Activated naive CD4-positive, alpha-beta T cell treated with anti-CD3 and anti-CD28 coated beads for 36 hours (primary cell): ENCODE measurements at regions not wholly inside any gene's neighbourhood (a gene's known extent, or its start where the extent isn't known, plus 50 kb on each side); places are given as distances from the start of the nearest gene placed in this dataset.
"Not testable (repeated sequence)": the region's sequence is repeated elsewhere in the genome, so short reads cannot be mapped to it uniquely, and the experiment has no call there.

Experiments
- CTCF ChIA-PET: fragments of 350-600 bp; sonication (Branson Sonifier 250); formaldehyde crosslinking; loops from one replicate; lab custom pipeline; 2021; ENCODE audit warnings: antibody characterized with exemption; lab: Charles Lee
- DNase-seq: peaks from one replicate; pipeline ENCODE4 v3.0.0-alpha.2; 2020
- H3K27ac Mint-ChIP-seq: one replicate; pipeline ENCODE4 v1.8.0; 2021; ENCODE audit warnings: mild to moderate bottlenecking, mixed read lengths
- H3K27me3 Mint-ChIP-seq: one replicate; pipeline ENCODE4 v1.8.0; 2021; ENCODE audit warnings: low read depth, mixed read lengths
- H3K36me3 Mint-ChIP-seq: one replicate; pipeline ENCODE4 v1.8.0; 2021; ENCODE audit warnings: low read depth, mixed read lengths
- H3K4me1 Mint-ChIP-seq: one replicate; pipeline ENCODE4 v1.8.0; 2021; ENCODE audit warnings: low read depth, mixed read lengths
- H3K4me3 Mint-ChIP-seq: one replicate; pipeline ENCODE4 v1.8.0; 2021; ENCODE audit warnings: mild to moderate bottlenecking, moderate library complexity, mixed read lengths
- H3K9me3 Mint-ChIP-seq: one replicate; pipeline ENCODE4 v1.8.0; 2021; ENCODE audit warnings: mixed read lengths
- intact Hi-C: fragments of 100-400 bp; cut with micrococcal nuclease; formaldehyde crosslinking; loops from one replicate; pipeline ENCODE4 v1.15.1; 2023

- intact Hi-C loops, H3K9me3 Mint-ChIP-seq, CTCF ChIA-PET, H3K27ac Mint-ChIP-seq, DNase-seq, H3K27me3 Mint-ChIP-seq, H3K4me3 Mint-ChIP-seq, H3K4me1 Mint-ChIP-seq, H3K36me3 Mint-ChIP-seq: not testable (repeated sequence)
Observed at GRCh38 chr15:93343402-93343801, 254.4 kb upstream of the RGMA start.

GRCh38 chr15:93341164-93341563 is 252.2 kb upstream of the RGMA start:
- H3K4me3 Mint-ChIP-seq, result no peak overlapping the region
- intact Hi-C loops, result no loop called here
- H3K9me3 Mint-ChIP-seq, result no peaks in the 10 kb centered on the region
- CTCF ChIA-PET, result no interaction called here
- DNase-seq, result no peak
- H3K27ac Mint-ChIP-seq, result no peak overlapping the region
- H3K27me3 Mint-ChIP-seq, result peaks cover 6% of the 10 kb centered on the region
- no peaks in the 10 kb centered on the region for H3K4me1 Mint-ChIP-seq
- no peaks in the 10 kb centered on the region for H3K36me3 Mint-ChIP-seq

GRCh38 chr15:93340406-93340805 is 251.4 kb upstream of the RGMA start:
- intact Hi-C loops, result no loop called here
- no peak for DNase-seq
- peaks cover 9% of the 10 kb centered on the region for H3K27me3 Mint-ChIP-seq
- CTCF ChIA-PET, result no interaction called here
- no peaks in the 10 kb centered on the region for H3K4me1 Mint-ChIP-seq
- no peak overlapping the region for H3K4me3 Mint-ChIP-seq
- H3K27ac Mint-ChIP-seq, result no peak overlapping the region
- H3K9me3 Mint-ChIP-seq, result no peaks in the 10 kb centered on the region
- no peaks in the 10 kb centered on the region for H3K36me3 Mint-ChIP-seq

- DNase-seq, result no peak
- intact Hi-C loops, result loop anchor here (5.0 kb wide), 1 partner anchor 246 kb away; the partner anchor contains the start of gene RGMA
- CTCF ChIA-PET, result no interaction called here
- Mint-ChIP-seq H3K4me1 (no peaks in the 10 kb centered on the region), H3K9me3 (no peaks in the 10 kb centered on the region), H3K27ac (no peak overlapping the region), H3K27me3 (peaks cover 35% of the 10 kb centered on the region), H3K4me3 (no peak overlapping the region), H3K36me3 (no peaks in the 10 kb centered on the region)
Observed at GRCh38 chr15:93333796-93334195, 244.8 kb upstream of the RGMA start.

GRCh38 chr15:93333126-93333525 is 244.1 kb upstream of the RGMA start:
- CTCF ChIA-PET, H3K4me1 Mint-ChIP-seq, H3K4me3 Mint-ChIP-seq, H3K27ac Mint-ChIP-seq, DNase-seq, H3K9me3 Mint-ChIP-seq, H3K36me3 Mint-ChIP-seq: not testable (repeated sequence)
- peaks cover 33% of the 10 kb centered on the region for H3K27me3 Mint-ChIP-seq
- intact Hi-C loops, result loop anchor here (5.0 kb wide), 1 partner anchor 246 kb away; the partner anchor contains the start of gene RGMA

GRCh38 chr15:93332168-93332553 is 243.2 kb upstream of the RGMA start:
- Mint-ChIP-seq H3K4me3 (no peak overlapping the region), H3K9me3 (no peaks in the 10 kb centered on the region), H3K27ac (no peak overlapping the region), H3K4me1 (no peaks in the 10 kb centered on the region), H3K36me3 (no peaks in the 10 kb centered on the region), H3K27me3 (peaks cover 31% of the 10 kb centered on the region)
- CTCF ChIA-PET, result no interaction called here
- intact Hi-C loops, result loop anchor here (5.0 kb wide), 1 partner anchor 245 kb away; the partner anchor contains the start of gene RGMA
- DNase-seq, result no peak

GRCh38 chr15:93331545-93332167 is 242.6 kb upstream of the RGMA start:
- Mint-ChIP-seq H3K4me3 (no peak overlapping the region), H3K36me3 (no peaks in the 10 kb centered on the region), H3K9me3 (no peaks in the 10 kb centered on the region), H3K27ac (no peak overlapping the region), H3K27me3 (peaks cover 31% of the 10 kb centered on the region), H3K4me1 (no peaks in the 10 kb centered on the region)
- CTCF ChIA-PET, result no interaction called here
- no peak for DNase-seq
- intact Hi-C loops, result loop anchor here (5.0 kb wide), 1 partner anchor 244 kb away; the partner anchor contains the start of gene RGMA

GRCh38 chr15:93330912-93331544 is 242.0 kb upstream of the RGMA start:
- H3K4me1 Mint-ChIP-seq, result no peaks in the 10 kb centered on the region
- no peaks in the 10 kb centered on the region for H3K36me3 Mint-ChIP-seq
- H3K4me3 Mint-ChIP-seq, result no peak overlapping the region
- intact Hi-C loops, result loop anchor here (5.0 kb wide), 1 partner anchor 244 kb away; the partner anchor contains the start of gene RGMA
- no peak overlapping the region for H3K27ac Mint-ChIP-seq
- CTCF ChIA-PET, result no interaction called here
- H3K27me3 Mint-ChIP-seq, result peaks cover 31% of the 10 kb centered on the region
- DNase-seq, result no peak
- H3K9me3 Mint-ChIP-seq, result no peaks in the 10 kb centered on the region

- Mint-ChIP-seq H3K27me3 (peaks cover 13% of the 10 kb centered on the region), H3K27ac (no peak overlapping the region), H3K9me3 (no peaks in the 10 kb centered on the region), H3K4me3 (no peak overlapping the region), H3K4me1 (no peaks in the 10 kb centered on the region), H3K36me3 (no peaks in the 10 kb centered on the region)
- DNase-seq, result no peak
- CTCF ChIA-PET, result interaction anchor here (1.5 kb wide), 1 partner anchor 239 kb away, joined by 3 read pairs; no protein-coding TSS in a partner anchor
- intact Hi-C loops, result no loop called here
Observed at GRCh38 chr15:93327364-93327763, 238.4 kb upstream of the RGMA start.

GRCh38 chr15:93324186-93324975 is 235.4 kb upstream of the RGMA start:
- Mint-ChIP-seq H3K4me3 (no peak overlapping the region), H3K27me3 (peaks cover 1% of the 10 kb centered on the region), H3K36me3 (no peaks in the 10 kb centered on the region), H3K4me1 (no peaks in the 10 kb centered on the region), H3K9me3 (no peaks in the 10 kb centered on the region), H3K27ac (no peak overlapping the region)
- no peak for DNase-seq
- CTCF ChIA-PET, result no interaction called here
- intact Hi-C loops, result no loop called here

- Mint-ChIP-seq H3K27me3 (no peaks in the 10 kb centered on the region), H3K36me3 (no peaks in the 10 kb centered on the region), H3K4me1 (no peaks in the 10 kb centered on the region), H3K27ac (no peak overlapping the region), H3K4me3 (no peak overlapping the region), H3K9me3 (no peaks in the 10 kb centered on the region)
- no peak for DNase-seq
- CTCF ChIA-PET, result no interaction called here
- intact Hi-C loops, result no loop called here
Observed at GRCh38 chr15:93321881-93322282, 232.9 kb upstream of the RGMA start.

- CTCF ChIA-PET, result no interaction called here
- no peaks in the 10 kb centered on the region for H3K9me3 Mint-ChIP-seq
- H3K27ac Mint-ChIP-seq, result no peak overlapping the region
- no peaks in the 10 kb centered on the region for H3K36me3 Mint-ChIP-seq
- H3K4me1 Mint-ChIP-seq, result no peaks in the 10 kb centered on the region
- H3K4me3 Mint-ChIP-seq, result no peak overlapping the region
- H3K27me3 Mint-ChIP-seq, result no peaks in the 10 kb centered on the region
- intact Hi-C loops, result no loop called here
- no peak for DNase-seq
Observed at GRCh38 chr15:93319121-93319814, 230.3 kb upstream of the RGMA start.
